Parathyroid adenoma (tissue), 2 donors: ENCODE measurements at regions not wholly inside any gene's neighbourhood (a gene's known extent, or its start where the extent isn't known, plus 50 kb on each side); places are given as distances from the start of the nearest gene placed in this dataset.

Experiments used
- H2AFZ ChIP-seq: fragments of 300-600 bp; sonication (generic); one replicate; pipeline ENCODE4 v1.7.0; 2017; ENCODE audit warnings: antibody characterized with exemption, mild to moderate bottlenecking
- H3K27ac ChIP-seq: fragments of 300-600 bp; sonication (generic); one replicate; pipeline ENCODE4 v1.7.0; 2017
- H3K27me3 ChIP-seq: fragments of 300-600 bp; sonication (generic); one replicate; pipeline ENCODE4 v1.7.0; 2017; ENCODE audit warnings: low read length; ENCODE audit not compliant: control insufficient read depth, insufficient read depth
- H3K36me3 ChIP-seq: fragments of 300-600 bp; sonication (generic); one replicate; pipeline ENCODE4 v1.7.0; 2017; ENCODE audit warnings: low read length; ENCODE audit not compliant: control insufficient read depth, insufficient read depth
- H3K4me1 ChIP-seq: fragments of 300-600 bp; sonication (generic); one replicate; pipeline ENCODE4 v1.7.0; 2017; ENCODE audit warnings: control low read depth
- H3K4me2 ChIP-seq: fragments of 300-600 bp; sonication (generic); one replicate; pipeline ENCODE4 v1.7.0; 2017; ENCODE audit warnings: low read length
- H3K4me3 ChIP-seq: fragments of 300-600 bp; sonication (generic); one replicate; pipeline ENCODE4 v1.7.0; 2017; ENCODE audit warnings: low read depth, low read length
- H3K79me2 ChIP-seq: fragments of 300-600 bp; sonication (generic); one replicate; pipeline ENCODE4 v1.7.0; 2017; ENCODE audit warnings: control low read depth
- H3K9ac ChIP-seq: fragments of 300-600 bp; sonication (generic); one replicate; pipeline ENCODE4 v1.7.0; 2017; ENCODE audit warnings: mild to moderate bottlenecking
- H3K9me3 ChIP-seq: fragments of 300-600 bp; sonication (generic); one replicate; pipeline ENCODE4 v1.7.0; 2017; ENCODE audit warnings: low read length; ENCODE audit not compliant: control insufficient read depth
- CTCF ChIP-seq: fragments of 300-600 bp; sonication (generic); IDR thresholded peaks from one replicate; pipeline ENCODE4 v1.7.0; 2017; ENCODE audit warnings: antibody characterized with exemption, mild to moderate bottlenecking
- donor health status: primary hyperparathyroidism.

GRCh38 chr16:55008836-55009510 is 78.3 kb downstream of the IRX5 start:
- Histone ChIP-seq H3K4me2 (no peak overlapping the region), H3K36me3 (no peaks in the 10 kb centered on the region), H2AFZ (no peak overlapping the region), H3K9ac (no peak overlapping the region), H3K27me3 (no peaks in the 10 kb centered on the region), H3K4me1 (no peaks in the 10 kb centered on the region), H3K79me2 (no peaks in the 10 kb centered on the region), H3K27ac (no peak overlapping the region), H3K4me3 (no peak overlapping the region), H3K9me3 (no peaks in the 10 kb centered on the region)
- TF ChIP-seq CTCF = no peak

DNA sequence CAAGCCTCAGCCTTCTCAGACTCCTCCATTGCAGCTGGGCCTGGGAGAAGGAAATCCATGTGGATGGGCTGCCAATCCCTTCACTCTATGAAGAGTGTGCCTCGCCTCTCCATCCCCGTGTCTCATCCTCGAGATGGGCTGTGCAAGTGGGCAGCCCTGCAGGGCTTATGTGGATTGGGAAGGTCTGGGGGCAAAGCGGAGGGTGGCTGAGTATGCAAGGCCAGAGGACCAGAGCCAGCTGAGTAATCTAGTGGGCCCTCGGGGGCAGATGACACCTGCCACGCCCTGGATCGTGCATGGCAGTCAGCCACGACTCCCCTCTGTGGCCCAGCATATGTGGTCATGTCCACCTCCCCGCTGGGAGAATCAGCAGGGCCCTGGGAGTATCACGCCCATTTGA is 78.9 kb downstream of the IRX5 start:
- Histone ChIP-seq H3K27ac (no peak overlapping the region), H3K9ac (no peak overlapping the region), H3K4me3 (no peak overlapping the region), H3K4me1 (no peaks in the 10 kb centered on the region), H3K9me3 (no peaks in the 10 kb centered on the region), H3K27me3 (no peaks in the 10 kb centered on the region), H3K4me2 (no peak overlapping the region), H2AFZ (no peak overlapping the region), H3K36me3 (no peaks in the 10 kb centered on the region), H3K79me2 (no peaks in the 10 kb centered on the region)
- TF ChIP-seq CTCF = no peak

- H3K79me2 ChIP-seq = no peaks in the 10 kb centered on the region
- no peak overlapping the region for H3K4me2 ChIP-seq
- H3K36me3 ChIP-seq = no peaks in the 10 kb centered on the region
- no peaks in the 10 kb centered on the region for H3K4me1 ChIP-seq
- H3K27ac ChIP-seq = no peak overlapping the region
- no peak overlapping the region for H3K4me3 ChIP-seq
- no peaks in the 10 kb centered on the region for H3K9me3 ChIP-seq
- TF ChIP-seq CTCF = no peak
- H2AFZ ChIP-seq = no peak overlapping the region
- no peak overlapping the region for H3K9ac ChIP-seq
- H3K27me3 ChIP-seq = no peaks in the 10 kb centered on the region
Measured at GRCh38 chr16:55010492-55011160, 80.0 kb downstream of the IRX5 start.

DNA sequence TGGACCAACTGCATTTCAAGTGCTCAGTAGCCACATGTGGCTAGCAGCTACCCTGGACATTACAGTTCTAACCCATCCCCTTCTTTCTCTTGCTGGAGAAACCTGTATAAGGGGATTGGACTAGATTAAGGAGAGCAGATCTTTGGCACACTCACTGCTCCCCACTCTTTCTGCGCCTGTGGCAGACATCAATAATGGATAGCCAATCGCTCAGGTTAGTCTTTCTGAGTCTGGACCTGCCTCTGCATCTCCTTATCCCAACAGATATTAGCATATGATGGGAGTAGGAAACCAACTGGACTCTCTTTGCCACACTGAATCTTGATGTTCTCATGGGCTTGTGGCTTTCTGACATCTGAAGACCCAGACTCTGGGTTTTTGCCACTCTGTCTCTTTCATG is 81.7 kb downstream of the IRX5 start:
- Histone ChIP-seq H3K79me2 (no peaks in the 10 kb centered on the region), H3K9ac (no peak overlapping the region), H3K9me3 (no peaks in the 10 kb centered on the region), H3K4me2 (no peak overlapping the region), H3K4me3 (no peak overlapping the region), H3K27me3 (no peaks in the 10 kb centered on the region), H3K36me3 (no peaks in the 10 kb centered on the region), H3K27ac (no peak overlapping the region), H2AFZ (no peak overlapping the region), H3K4me1 (no peaks in the 10 kb centered on the region)
- TF ChIP-seq CTCF = no peak

- Histone ChIP-seq H3K4me2 (no peak overlapping the region), H3K79me2 (no peaks in the 10 kb centered on the region), H3K9me3 (no peaks in the 10 kb centered on the region), H3K27me3 (no peaks in the 10 kb centered on the region), H3K9ac (no peak overlapping the region), H3K4me1 (no peaks in the 10 kb centered on the region), H3K4me3 (no peak overlapping the region), H2AFZ (no peak overlapping the region), H3K36me3 (no peaks in the 10 kb centered on the region), H3K27ac (no peak overlapping the region)
- TF ChIP-seq CTCF = no peak
Measured at GRCh38 chr16:55012793-55013192, 82.1 kb downstream of the IRX5 start.
